ENCODE measurements at regions not wholly inside any gene's neighbourhood (a gene's known extent, or its start where the extent isn't known, plus 50 kb on each side); places are given as distances from the start of the nearest gene placed in this dataset.

DNA sequence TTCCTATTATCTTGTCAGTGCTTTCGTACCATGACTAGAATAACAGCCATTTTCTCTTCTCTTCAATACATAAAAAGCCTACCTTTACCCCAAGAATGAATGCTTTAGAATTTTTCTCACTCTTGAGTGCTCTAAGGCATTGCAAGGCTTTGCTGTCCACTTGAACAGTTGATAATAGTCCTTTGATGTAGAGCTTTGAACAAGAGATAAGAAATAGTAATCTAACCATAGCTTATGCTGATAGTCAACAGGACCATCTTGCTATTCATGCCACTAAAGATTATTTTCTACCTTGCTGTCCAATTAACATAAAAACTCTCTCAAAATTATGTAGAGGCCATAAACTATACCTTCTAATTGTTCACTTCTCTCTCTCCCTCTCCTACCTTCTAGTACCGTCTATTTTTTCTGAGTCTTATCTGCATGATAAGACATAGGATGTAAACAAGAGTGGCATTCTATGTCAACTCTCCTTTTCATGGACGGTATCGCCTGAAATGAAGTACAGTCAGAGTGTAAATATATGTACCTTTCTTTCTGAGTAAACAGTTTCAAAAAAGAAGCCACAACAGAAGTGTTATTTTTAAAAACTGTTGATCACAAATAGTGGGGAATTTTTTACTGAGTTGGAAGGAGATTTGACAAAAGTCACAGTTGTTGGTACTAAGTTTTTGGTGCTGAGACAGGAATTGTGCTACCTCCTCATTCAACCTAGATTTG, 297.9 kb downstream of the NDFIP2 start:
- no peaks in the 10 kb centered on the region for H3K27me3 ChIP-seq
- DNase-seq, result no peak
- no peaks in the 10 kb centered on the region for H3K9me3 ChIP-seq
- TF ChIP-seq, protein P1, sequence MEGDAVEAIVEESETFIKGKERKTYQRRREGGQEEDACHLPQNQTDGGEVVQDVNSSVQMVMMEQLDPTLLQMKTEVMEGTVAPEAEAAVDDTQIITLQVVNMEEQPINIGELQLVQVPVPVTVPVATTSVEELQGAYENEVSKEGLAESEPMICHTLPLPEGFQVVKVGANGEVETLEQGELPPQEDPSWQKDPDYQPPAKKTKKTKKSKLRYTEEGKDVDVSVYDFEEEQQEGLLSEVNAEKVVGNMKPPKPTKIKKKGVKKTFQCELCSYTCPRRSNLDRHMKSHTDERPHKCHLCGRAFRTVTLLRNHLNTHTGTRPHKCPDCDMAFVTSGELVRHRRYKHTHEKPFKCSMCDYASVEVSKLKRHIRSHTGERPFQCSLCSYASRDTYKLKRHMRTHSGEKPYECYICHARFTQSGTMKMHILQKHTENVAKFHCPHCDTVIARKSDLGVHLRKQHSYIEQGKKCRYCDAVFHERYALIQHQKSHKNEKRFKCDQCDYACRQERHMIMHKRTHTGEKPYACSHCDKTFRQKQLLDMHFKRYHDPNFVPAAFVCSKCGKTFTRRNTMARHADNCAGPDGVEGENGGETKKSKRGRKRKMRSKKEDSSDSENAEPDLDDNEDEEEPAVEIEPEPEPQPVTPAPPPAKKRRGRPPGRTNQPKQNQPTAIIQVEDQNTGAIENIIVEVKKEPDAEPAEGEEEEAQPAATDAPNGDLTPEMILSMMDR (IDR thresholded peaks at IDR 0.05; ENCODE audit: low read depth, low read length), result no peak
- no peak overlapping the region for H3K4me3 ChIP-seq (ENCODE audit: low read depth, low read length)
- H3K36me3 ChIP-seq, result no peaks in the 10 kb centered on the region
- H3K4me1 ChIP-seq, result peaks cover 20% of the 10 kb centered on the region

DNA sequence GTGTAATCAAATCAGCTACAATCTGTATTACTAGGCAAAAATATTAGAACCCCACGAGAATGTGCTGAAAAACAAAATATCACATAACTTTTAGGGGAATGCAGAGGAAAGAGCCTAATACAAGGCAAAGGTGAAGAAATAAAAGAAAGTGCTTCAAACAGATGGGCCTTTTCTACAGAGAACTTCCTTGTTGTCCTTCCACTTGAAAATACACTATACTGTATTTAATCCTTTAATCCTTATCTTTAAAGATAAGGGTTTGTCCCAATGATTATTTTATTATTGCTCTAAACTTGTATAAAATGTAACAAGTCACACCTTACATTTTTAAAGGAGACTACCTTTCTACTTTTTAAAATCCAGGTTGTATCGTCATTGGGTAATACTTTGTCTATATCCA, 296.5 kb downstream of the NDFIP2 start:
- TF ChIP-seq, protein P1 (IDR thresholded peaks at IDR 0.05; ENCODE audit: low read depth, low read length), result no peak
- Histone ChIP-seq H3K4me1 (peaks cover 16% of the 10 kb centered on the region), H3K27me3 (no peaks in the 10 kb centered on the region), H3K4me3 (ENCODE audit: low read depth, low read length) (no peak overlapping the region), H3K9me3 (no peaks in the 10 kb centered on the region), H3K36me3 (no peaks in the 10 kb centered on the region)
- DNase-seq, result no peak

DNA sequence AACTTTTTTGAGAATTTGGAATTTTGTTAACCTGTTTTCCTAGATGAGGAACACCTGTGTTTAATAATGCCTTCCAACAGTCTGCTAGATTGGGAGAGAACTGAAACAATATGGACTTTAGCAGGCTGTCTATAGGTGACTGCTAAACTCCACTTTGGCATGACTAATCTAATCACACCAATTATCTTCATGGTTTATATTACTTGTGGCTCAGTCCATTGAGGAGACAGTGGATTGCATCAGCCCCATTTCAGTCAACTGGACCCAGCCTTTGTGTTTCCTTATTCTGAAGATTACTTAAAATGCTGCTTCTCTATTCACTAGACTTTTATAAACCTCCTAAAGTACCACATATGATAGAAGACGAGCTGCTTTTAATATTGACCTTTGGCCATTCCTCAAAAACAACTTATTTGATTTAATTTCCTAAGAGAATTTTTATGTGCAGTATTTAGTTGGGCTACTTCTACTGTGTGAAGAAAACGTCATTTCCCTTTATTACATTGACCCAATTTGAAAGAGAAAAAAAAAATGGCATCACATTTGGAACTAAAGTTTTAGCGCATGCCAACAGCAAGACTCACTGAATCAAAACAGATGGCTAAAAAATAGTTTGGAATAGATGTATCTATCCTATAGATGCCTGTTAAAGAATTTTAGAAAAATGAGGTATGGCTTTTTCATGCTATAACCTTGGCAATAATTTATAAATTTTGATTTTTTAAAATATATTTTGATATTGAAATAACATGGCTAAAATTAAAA, 295.8 kb downstream of the NDFIP2 start:
- no peak for DNase-seq
- Histone ChIP-seq H3K36me3 (no peaks in the 10 kb centered on the region), H3K4me1 (peaks cover 16% of the 10 kb centered on the region), H3K4me3 (ENCODE audit: low read depth, low read length) (no peak overlapping the region), H3K27me3 (no peaks in the 10 kb centered on the region), H3K9me3 (no peaks in the 10 kb centered on the region)
- TF ChIP-seq, protein P1 (IDR thresholded peaks at IDR 0.05; ENCODE audit: low read depth, low read length), result no peak

DNA sequence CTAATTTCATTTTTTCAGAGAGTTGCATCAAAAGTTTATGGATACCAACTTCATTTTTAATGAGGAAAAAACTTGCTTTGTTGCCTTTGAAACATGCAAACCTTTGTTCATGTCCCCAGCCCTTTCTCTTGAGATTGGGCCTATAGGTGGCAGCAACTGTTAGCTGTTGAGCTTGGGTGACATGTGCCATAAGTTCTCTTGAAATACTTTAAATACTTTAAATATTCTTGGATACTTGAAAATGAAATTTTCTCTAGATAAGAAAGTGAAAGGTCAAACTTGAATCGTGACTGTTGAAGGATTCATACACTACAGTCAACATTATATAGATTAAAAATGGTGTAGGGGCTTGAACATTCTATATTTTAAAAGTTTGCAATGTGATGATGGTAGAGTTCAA, 294.9 kb downstream of the NDFIP2 start:
- Histone ChIP-seq H3K4me1 (peaks cover 16% of the 10 kb centered on the region), H3K4me3 (ENCODE audit: low read depth, low read length) (no peak overlapping the region), H3K9me3 (no peaks in the 10 kb centered on the region), H3K36me3 (no peaks in the 10 kb centered on the region), H3K27me3 (no peaks in the 10 kb centered on the region)
- TF ChIP-seq, protein P1 (IDR thresholded peaks at IDR 0.05; ENCODE audit: low read depth, low read length), result peak; percentile 87
- DNase-seq, result peak; percentile 39

DNA sequence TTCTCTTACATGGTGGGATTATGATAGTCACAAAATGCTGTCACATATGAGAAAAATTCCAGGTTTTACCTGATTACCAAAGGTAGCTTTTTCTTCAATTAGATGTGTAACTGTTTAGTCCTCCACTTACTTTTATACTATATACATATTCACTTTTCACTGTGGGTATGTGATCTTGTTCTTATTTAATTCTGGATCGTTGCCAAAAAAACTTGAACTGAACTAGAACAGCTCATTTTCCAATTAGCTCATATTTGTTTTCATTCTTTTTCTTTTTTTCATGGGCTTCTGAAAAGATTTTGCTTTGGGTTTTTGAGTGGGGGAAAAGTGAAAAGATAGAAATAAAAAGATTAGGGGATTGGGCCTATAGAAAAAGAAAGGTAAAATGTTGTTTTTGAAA, 291.9 kb downstream of the NDFIP2 start:
- H3K4me1 ChIP-seq, result peaks cover 16% of the 10 kb centered on the region
- no peak overlapping the region for H3K4me3 ChIP-seq (ENCODE audit: low read depth, low read length)
- no peaks in the 10 kb centered on the region for H3K36me3 ChIP-seq
- DNase-seq, result no peak
- no peaks in the 10 kb centered on the region for H3K9me3 ChIP-seq
- TF ChIP-seq, protein P1 (IDR thresholded peaks at IDR 0.05; ENCODE audit: low read depth, low read length), result no peak
- no peaks in the 10 kb centered on the region for H3K27me3 ChIP-seq

DNA sequence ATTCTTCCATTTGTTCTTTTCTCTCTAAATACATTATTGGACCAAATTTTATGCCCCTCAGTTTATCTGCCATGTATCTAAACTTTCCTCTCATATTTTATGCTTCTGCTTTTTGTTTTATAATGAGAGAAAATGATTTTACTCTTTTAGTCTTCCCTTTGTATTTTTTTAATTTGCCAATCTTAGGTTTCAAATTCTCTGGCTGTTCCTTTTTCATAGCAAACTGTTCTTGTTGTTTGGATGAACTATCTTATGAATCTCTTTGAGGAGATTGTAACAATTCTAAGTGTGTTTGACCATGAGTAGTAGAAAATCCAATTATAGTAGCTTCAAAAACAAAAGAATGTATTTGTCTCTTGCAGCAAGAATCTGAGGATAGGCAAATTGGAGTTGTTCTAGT, 290.5 kb downstream of the NDFIP2 start:
- no peaks in the 10 kb centered on the region for H3K27me3 ChIP-seq
- peaks cover 8% of the 10 kb centered on the region; the same call in 1 of the 2 replicates for H3K4me1 ChIP-seq
- no peaks in the 10 kb centered on the region for H3K9me3 ChIP-seq
- H3K4me3 ChIP-seq (ENCODE audit: low read depth, low read length), result no peak overlapping the region
- no peak for DNase-seq
- TF ChIP-seq, protein P1 (IDR thresholded peaks at IDR 0.05; ENCODE audit: low read depth, low read length), result no peak
- H3K36me3 ChIP-seq, result no peaks in the 10 kb centered on the region

Measured in BE2C (cell line).